ENCODE measurements at regions not wholly inside any gene's neighbourhood (a gene's known extent, or its start where the extent isn't known, plus 50 kb on each side); places are given as distances from the start of the nearest gene placed in this dataset.

GRCh38 chr17:64788286-64789060, 126.4 kb upstream of the SMURF2 start:
- no peak overlapping the region for H3K27ac ChIP-seq (ENCODE audit: low read length, poor library complexity, severe bottlenecking)
- no peak overlapping the region for H2AFZ ChIP-seq (ENCODE audit: low read depth, low read length)
- H2BK120ac ChIP-seq (ENCODE audit: low read depth, low read length) = no peak overlapping the region
- H3K14ac ChIP-seq (ENCODE audit: low read length in 2 of 2) = no peak overlapping the region
- H3K9ac ChIP-seq (ENCODE audit: low read length) = no peak overlapping the region
- H3K23ac ChIP-seq (ENCODE audit: low read length in 2 of 2) = no peak overlapping the region
- H3K79me1 ChIP-seq (replicated peaks; ENCODE audit: low read length, poor library complexity, severe bottlenecking) = no peaks in the 10 kb centered on the region
- H3K27me3 ChIP-seq (ENCODE audit: control insufficient read depth in 1 of 2, insufficient read depth in 1 of 2, low read length in 2 of 2) = no peaks in the 10 kb centered on the region
- H3K4ac ChIP-seq (ENCODE audit: low read depth in 1 of 2, low read length in 2 of 2) = no peak overlapping the region
- peaks cover 12% of the 10 kb centered on the region for H3K4me1 ChIP-seq (ENCODE audit: control insufficient read depth, insufficient read depth, low read depth, low read length)
- 83% methylated on average over 7 of the region's 10 CpGs for WGBS
- H2BK15ac ChIP-seq (ENCODE audit: low read depth, poor library complexity, severe bottlenecking) = no peak overlapping the region
- no peak overlapping the region for H2BK12ac ChIP-seq (ENCODE audit: low read length in 2 of 2)
- H3K36me3 ChIP-seq (ENCODE audit: control insufficient read depth in 1 of 2, insufficient read depth in 2 of 2, low read depth in 1 of 2, low read length in 2 of 2) = peaks cover 55 to 60% of the 10 kb centered on the region in 2 experiments
- no peak overlapping the region for H2AK5ac ChIP-seq (ENCODE audit: low read length, severe bottlenecking)
- H3K4me2 ChIP-seq (ENCODE audit: low read length, poor library complexity, severe bottlenecking) = no peak overlapping the region
- no peaks in the 10 kb centered on the region for H3K9me3 ChIP-seq (ENCODE audit: control insufficient read depth, low read length)
- no peak for DNase-seq
- H2BK5ac ChIP-seq (ENCODE audit: low read depth, low read length, poor library complexity, severe bottlenecking) = no peak overlapping the region
- no peak overlapping the region for H4K8ac ChIP-seq (ENCODE audit: low read length)
- no peak overlapping the region for H3K4me3 ChIP-seq (ENCODE audit: insufficient read depth in 1 of 2, low read depth in 1 of 2, low read length in 2 of 2)
- no peak overlapping the region for H3K18ac ChIP-seq (ENCODE audit: low read depth in 1 of 2, low read length in 2 of 2)
- no peak overlapping the region for H4K91ac ChIP-seq (ENCODE audit: low read length)

DNA sequence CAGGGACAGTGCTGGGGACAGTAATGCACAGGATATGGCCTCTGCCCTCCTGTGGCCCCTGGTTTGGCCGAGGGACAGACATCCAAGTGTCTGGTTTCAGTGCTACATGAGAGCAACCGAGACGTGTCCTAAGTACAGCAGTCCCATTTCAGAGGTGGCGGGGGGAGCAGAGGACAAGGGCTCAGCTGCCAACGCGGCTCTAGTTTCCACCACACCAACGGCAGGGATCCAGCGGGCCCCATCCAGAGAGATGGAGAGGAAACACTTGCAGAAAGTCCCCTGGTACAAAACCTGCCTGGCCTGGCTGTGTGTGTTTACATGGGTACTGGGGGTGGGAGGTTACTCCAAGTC, 125.8 kb upstream of the SMURF2 start:
- H4K8ac ChIP-seq (ENCODE audit: low read length) = no peak overlapping the region
- H3K9ac ChIP-seq (ENCODE audit: low read length) = no peak overlapping the region
- no peaks in the 10 kb centered on the region for H3K9me3 ChIP-seq (ENCODE audit: control insufficient read depth, low read length)
- peaks cover 8% of the 10 kb centered on the region for H3K4me1 ChIP-seq (ENCODE audit: control insufficient read depth, insufficient read depth, low read depth, low read length)
- no peak overlapping the region for H2AK5ac ChIP-seq (ENCODE audit: low read length, severe bottlenecking)
- H2BK12ac ChIP-seq (ENCODE audit: low read length in 2 of 2) = no peak overlapping the region
- H4K91ac ChIP-seq (ENCODE audit: low read length) = no peak overlapping the region
- H3K14ac ChIP-seq (ENCODE audit: low read length in 2 of 2) = no peak overlapping the region
- H2BK15ac ChIP-seq (ENCODE audit: low read depth, poor library complexity, severe bottlenecking) = no peak overlapping the region
- no peak overlapping the region for H3K4me3 ChIP-seq (ENCODE audit: insufficient read depth in 1 of 2, low read depth in 1 of 2, low read length in 2 of 2)
- H2BK120ac ChIP-seq (ENCODE audit: low read depth, low read length) = no peak overlapping the region
- H3K27ac ChIP-seq (ENCODE audit: low read length, poor library complexity, severe bottlenecking) = no peak overlapping the region
- H3K23ac ChIP-seq (ENCODE audit: low read length in 2 of 2) = no peak overlapping the region
- H3K36me3 ChIP-seq (ENCODE audit: control insufficient read depth in 1 of 2, insufficient read depth in 2 of 2, low read depth in 1 of 2, low read length in 2 of 2) = peaks cover 61 to 65% of the 10 kb centered on the region in 2 experiments
- no peaks in the 10 kb centered on the region for H3K27me3 ChIP-seq (ENCODE audit: control insufficient read depth in 1 of 2, insufficient read depth in 1 of 2, low read length in 2 of 2)
- DNase-seq = no peak
- no peak overlapping the region for H2BK5ac ChIP-seq (ENCODE audit: low read depth, low read length, poor library complexity, severe bottlenecking)
- H3K4me2 ChIP-seq (ENCODE audit: low read length, poor library complexity, severe bottlenecking) = no peak overlapping the region
- H2AFZ ChIP-seq (ENCODE audit: low read depth, low read length) = no peak overlapping the region
- no peak overlapping the region for H3K4ac ChIP-seq (ENCODE audit: low read depth in 1 of 2, low read length in 2 of 2)
- 84% methylated on average over 8 of the region's 8 CpGs for whole genome bisulfite sequencing
- no peaks in the 10 kb centered on the region for H3K79me1 ChIP-seq (replicated peaks; ENCODE audit: low read length, poor library complexity, severe bottlenecking)
- no peak overlapping the region for H3K18ac ChIP-seq (ENCODE audit: low read depth in 1 of 2, low read length in 2 of 2)

DNA sequence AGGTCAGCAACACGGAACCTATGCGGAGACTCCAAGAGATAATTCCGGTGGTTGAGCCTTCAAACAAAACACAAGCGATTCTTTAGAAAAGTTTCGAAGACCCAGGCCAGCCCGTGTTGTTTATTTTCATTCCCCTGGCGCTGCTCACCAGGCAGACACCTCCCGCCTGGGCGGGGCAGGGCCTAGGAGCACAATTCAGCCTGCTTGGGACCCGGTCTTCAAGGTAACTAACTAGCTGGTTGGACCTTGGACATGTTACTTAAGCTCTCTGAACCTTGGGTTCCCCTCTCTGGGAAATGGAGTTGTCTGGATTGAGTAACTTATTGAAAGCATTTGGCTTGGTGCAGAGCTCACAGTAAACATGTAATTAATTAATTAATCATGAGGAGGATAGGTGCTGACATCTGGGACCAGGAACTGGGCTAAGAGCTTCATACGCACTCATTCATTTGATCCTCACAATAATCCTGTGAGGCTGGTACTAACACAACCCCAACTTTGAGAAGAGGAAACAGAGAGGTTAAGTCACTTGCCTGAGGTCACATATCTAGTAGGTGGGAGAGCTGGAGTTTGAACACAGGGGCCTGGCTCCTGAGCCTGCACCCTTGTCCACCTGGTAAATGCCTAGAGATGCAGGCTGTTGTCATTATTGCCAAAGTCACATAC, 125.3 kb upstream of the SMURF2 start:
- no peak for DNase-seq
- Histone ChIP-seq H3K27me3 (ENCODE audit: control insufficient read depth in 1 of 2, insufficient read depth in 1 of 2, low read length in 2 of 2) (no peaks in the 10 kb centered on the region), H3K18ac (ENCODE audit: low read depth in 1 of 2, low read length in 2 of 2) (no peak overlapping the region), H2BK5ac (ENCODE audit: low read depth, low read length, poor library complexity, severe bottlenecking) (no peak overlapping the region), H2BK120ac (ENCODE audit: low read depth, low read length) (no peak overlapping the region), H2AK5ac (ENCODE audit: low read length, severe bottlenecking) (no peak overlapping the region), H3K9me3 (ENCODE audit: control insufficient read depth, low read length) (no peaks in the 10 kb centered on the region), H3K79me1 (replicated peaks; ENCODE audit: low read length, poor library complexity, severe bottlenecking) (no peaks in the 10 kb centered on the region), H3K23ac (ENCODE audit: low read length in 2 of 2) (no peak overlapping the region), H4K91ac (ENCODE audit: low read length) (no peak overlapping the region), H3K4me3 (ENCODE audit: insufficient read depth in 1 of 2, low read depth in 1 of 2, low read length in 2 of 2) (no peak overlapping the region), H2AFZ (ENCODE audit: low read depth, low read length) (no peak overlapping the region), H3K9ac (ENCODE audit: low read length) (no peak overlapping the region), H3K36me3 (ENCODE audit: control insufficient read depth in 1 of 2, insufficient read depth in 2 of 2, low read depth in 1 of 2, low read length in 2 of 2) (peaks cover 64 to 65% of the 10 kb centered on the region in 2 experiments), H2BK15ac (ENCODE audit: low read depth, poor library complexity, severe bottlenecking) (no peak overlapping the region), H4K8ac (ENCODE audit: low read length) (no peak overlapping the region), H3K14ac (ENCODE audit: low read length in 2 of 2) (no peak overlapping the region), H3K4me1 (ENCODE audit: control insufficient read depth, insufficient read depth, low read depth, low read length) (peaks cover 8% of the 10 kb centered on the region), H3K27ac (ENCODE audit: low read length, poor library complexity, severe bottlenecking) (no peak overlapping the region), H2BK12ac (ENCODE audit: low read length in 2 of 2) (no peak overlapping the region), H3K4me2 (ENCODE audit: low read length, poor library complexity, severe bottlenecking) (no peak overlapping the region), H3K4ac (ENCODE audit: low read depth in 1 of 2, low read length in 2 of 2) (no peak overlapping the region)
- 83% methylated on average over 10 of the region's 11 CpGs for WGBS

GRCh38 chr17:64786337-64786736, 124.2 kb upstream of the SMURF2 start:
- Histone ChIP-seq H3K18ac (ENCODE audit: low read depth in 1 of 2, low read length in 2 of 2) (no peak overlapping the region), H3K4me3 (ENCODE audit: insufficient read depth in 1 of 2, low read depth in 1 of 2, low read length in 2 of 2) (no peak overlapping the region), H3K23ac (ENCODE audit: low read length in 2 of 2) (no peak overlapping the region), H4K91ac (ENCODE audit: low read length) (no peak overlapping the region), H3K4me2 (ENCODE audit: low read length, poor library complexity, severe bottlenecking) (no peak overlapping the region), H3K79me1 (replicated peaks; ENCODE audit: low read length, poor library complexity, severe bottlenecking) (no peaks in the 10 kb centered on the region), H2BK15ac (ENCODE audit: low read depth, poor library complexity, severe bottlenecking) (no peak overlapping the region), H2AFZ (ENCODE audit: low read depth, low read length) (no peak overlapping the region), H2BK5ac (ENCODE audit: low read depth, low read length, poor library complexity, severe bottlenecking) (no peak overlapping the region), H3K14ac (ENCODE audit: low read length in 2 of 2) (no peak overlapping the region), H3K4ac (ENCODE audit: low read depth in 1 of 2, low read length in 2 of 2) (no peak overlapping the region), H3K9ac (ENCODE audit: low read length) (no peak overlapping the region), H2AK5ac (ENCODE audit: low read length, severe bottlenecking) (no peak overlapping the region), H2BK12ac (ENCODE audit: low read length in 2 of 2) (no peak overlapping the region), H4K8ac (ENCODE audit: low read length) (no peak overlapping the region), H3K9me3 (ENCODE audit: control insufficient read depth, low read length) (no peaks in the 10 kb centered on the region), H3K27me3 (ENCODE audit: control insufficient read depth in 1 of 2, insufficient read depth in 1 of 2, low read length in 2 of 2) (no peaks in the 10 kb centered on the region), H2BK120ac (ENCODE audit: low read depth, low read length) (no peak overlapping the region), H3K36me3 (ENCODE audit: control insufficient read depth in 1 of 2, insufficient read depth in 2 of 2, low read depth in 1 of 2, low read length in 2 of 2) (peaks cover 62% of the 10 kb centered on the region in 2 experiments), H3K4me1 (ENCODE audit: control insufficient read depth, insufficient read depth, low read depth, low read length) (peaks cover 16% of the 10 kb centered on the region), H3K27ac (ENCODE audit: low read length, poor library complexity, severe bottlenecking) (no peak overlapping the region)
- no peak for DNase-seq
- WGBS = 97% methylated on average over 12 of the region's 12 CpGs
